ENCODE measurements at regions not wholly inside any gene's neighbourhood (a gene's known extent, or its start where the extent isn't known, plus 50 kb on each side); places are given as distances from the start of the nearest gene placed in this dataset.

DNA sequence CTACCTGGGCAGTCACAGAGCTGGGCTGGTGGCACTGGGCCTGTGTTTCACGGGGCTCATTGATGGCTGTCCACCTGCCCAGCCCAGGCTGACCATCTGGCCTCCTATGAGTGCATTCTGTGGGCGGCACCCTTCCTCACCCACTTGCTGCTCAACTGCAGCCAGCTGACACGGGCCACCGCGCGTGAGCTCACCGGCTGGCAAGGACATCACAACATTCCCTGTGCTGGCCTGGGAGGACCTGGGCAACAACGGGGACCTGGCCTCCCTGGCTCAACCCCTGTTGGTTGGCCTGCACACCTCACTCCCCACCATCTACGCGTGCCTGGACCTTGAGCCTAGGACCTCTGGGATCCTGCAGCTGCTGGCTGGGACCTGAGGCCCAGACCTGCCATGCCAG, 98.2 kb upstream of the DTNA start:
- Histone ChIP-seq H3K4me3 (replicated peaks in 1 of 3; ENCODE audit: insufficient read depth in 1 of 3, low read depth in 2 of 3, low read length in 3 of 3) (no peak overlapping the region), H2AFZ (ENCODE audit: low read length) (no peak overlapping the region), H3K27ac (ENCODE audit: extremely low read length, insufficient read depth, low read length) (no peak overlapping the region), H3K4me1 (ENCODE audit: insufficient read depth, low read length) (no peaks in the 10 kb centered on the region), H4K20me1 (ENCODE audit: insufficient read depth, low read length) (0 out of 2 replicates have a peak, but pooled peaks cover 2% of the 10 kb centered on the region), H3K79me2 (ENCODE audit: insufficient read depth, low read length) (no peaks in the 10 kb centered on the region), H3K27me3 (ENCODE audit: control insufficient read depth in 1 of 2, insufficient read depth in 2 of 2, low read length in 2 of 2) (no peaks in the 10 kb centered on the region), H3K9ac (ENCODE audit: insufficient read depth, low read depth, low read length) (no peak overlapping the region), H3K4me2 (ENCODE audit: low read depth, low read length) (no peak overlapping the region), H3K36me3 (replicated peaks in 1 of 2; ENCODE audit: control insufficient read depth in 1 of 2, insufficient read depth in 2 of 2, low read length in 2 of 2) (no peaks in the 10 kb centered on the region), H3K9me3 (ENCODE audit: low read length) (no peaks in the 10 kb centered on the region)
- ChIA-PET CTCF (ENCODE audit: low intra/inter-chr PET ratio, low total read pairs) (no interaction called here), POLR2A (no interaction called here)
- DNase-seq (ENCODE audit: low spot score) (no peak), FAIRE-seq (no peak), ATAC-seq (no peak)
- in situ Hi-C loops (cut with HindIII; ENCODE audit: extremely low pct_ligation_motif_present, low pct_unique_long_range_greater_than_20kb) = no loop called here
- BruUV-seq (replicated peaks) = no TSS peak
- intact Hi-C loops (cut with micrococcal nuclease; ENCODE audit: unreplicated experiment) = no loop called here
- WGBS (ENCODE audit: low lambda C conversion rate) = 100% methylated on average over 6 of the region's 10 CpGs
- TF ChIP-seq BCL3 (CRISPR knock-in tag; IDR thresholded peaks at IDR 0.05) = no peak
- TF ChIP-seq, protein P1, sequence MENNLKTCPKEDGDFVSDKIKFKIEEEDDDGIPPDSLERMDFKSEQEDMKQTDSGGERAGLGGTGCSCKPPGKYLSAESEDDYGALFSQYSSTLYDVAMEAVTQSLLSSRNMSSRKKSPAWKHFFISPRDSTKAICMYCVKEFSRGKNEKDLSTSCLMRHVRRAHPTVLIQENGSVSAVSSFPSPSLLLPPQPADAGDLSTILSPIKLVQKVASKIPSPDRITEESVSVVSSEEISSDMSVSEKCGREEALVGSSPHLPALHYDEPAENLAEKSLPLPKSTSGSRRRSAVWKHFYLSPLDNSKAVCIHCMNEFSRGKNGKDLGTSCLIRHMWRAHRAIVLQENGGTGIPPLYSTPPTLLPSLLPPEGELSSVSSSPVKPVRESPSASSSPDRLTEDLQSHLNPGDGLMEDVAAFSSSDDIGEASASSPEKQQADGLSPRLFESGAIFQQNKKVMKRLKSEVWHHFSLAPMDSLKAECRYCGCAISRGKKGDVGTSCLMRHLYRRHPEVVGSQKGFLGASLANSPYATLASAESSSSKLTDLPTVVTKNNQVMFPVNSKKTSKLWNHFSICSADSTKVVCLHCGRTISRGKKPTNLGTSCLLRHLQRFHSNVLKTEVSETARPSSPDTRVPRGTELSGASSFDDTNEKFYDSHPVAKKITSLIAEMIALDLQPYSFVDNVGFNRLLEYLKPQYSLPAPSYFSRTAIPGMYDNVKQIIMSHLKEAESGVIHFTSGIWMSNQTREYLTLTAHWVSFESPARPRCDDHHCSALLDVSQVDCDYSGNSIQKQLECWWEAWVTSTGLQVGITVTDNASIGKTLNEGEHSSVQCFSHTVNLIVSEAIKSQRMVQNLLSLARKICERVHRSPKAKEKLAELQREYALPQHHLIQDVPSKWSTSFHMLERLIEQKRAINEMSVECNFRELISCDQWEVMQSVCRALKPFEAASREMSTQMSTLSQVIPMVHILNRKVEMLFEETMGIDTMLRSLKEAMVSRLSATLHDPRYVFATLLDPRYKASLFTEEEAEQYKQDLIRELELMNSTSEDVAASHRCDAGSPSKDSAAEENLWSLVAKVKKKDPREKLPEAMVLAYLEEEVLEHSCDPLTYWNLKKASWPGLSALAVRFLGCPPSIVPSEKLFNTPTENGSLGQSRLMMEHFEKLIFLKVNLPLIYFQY (CRISPR knock-in tag; IDR thresholded peaks at IDR 0.05; ENCODE audit: borderline replicate concordance) = no peak
- TF ChIP-seq ZNF75D (CRISPR knock-in tag; IDR thresholded peaks at IDR 0.05; ENCODE audit: borderline replicate concordance) = no peak
- TF ChIP-seq JDP2 (CRISPR knock-in tag; IDR thresholded peaks at IDR 0.05; ENCODE audit: borderline replicate concordance) = no peak
- TF ChIP-seq, protein P2, sequence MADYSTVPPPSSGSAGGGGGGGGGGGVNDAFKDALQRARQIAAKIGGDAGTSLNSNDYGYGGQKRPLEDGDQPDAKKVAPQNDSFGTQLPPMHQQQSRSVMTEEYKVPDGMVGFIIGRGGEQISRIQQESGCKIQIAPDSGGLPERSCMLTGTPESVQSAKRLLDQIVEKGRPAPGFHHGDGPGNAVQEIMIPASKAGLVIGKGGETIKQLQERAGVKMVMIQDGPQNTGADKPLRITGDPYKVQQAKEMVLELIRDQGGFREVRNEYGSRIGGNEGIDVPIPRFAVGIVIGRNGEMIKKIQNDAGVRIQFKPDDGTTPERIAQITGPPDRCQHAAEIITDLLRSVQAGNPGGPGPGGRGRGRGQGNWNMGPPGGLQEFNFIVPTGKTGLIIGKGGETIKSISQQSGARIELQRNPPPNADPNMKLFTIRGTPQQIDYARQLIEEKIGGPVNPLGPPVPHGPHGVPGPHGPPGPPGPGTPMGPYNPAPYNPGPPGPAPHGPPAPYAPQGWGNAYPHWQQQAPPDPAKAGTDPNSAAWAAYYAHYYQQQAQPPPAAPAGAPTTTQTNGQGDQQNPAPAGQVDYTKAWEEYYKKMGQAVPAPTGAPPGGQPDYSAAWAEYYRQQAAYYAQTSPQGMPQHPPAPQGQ (CRISPR knock-in tag; IDR thresholded peaks at IDR 0.05; ENCODE audit: borderline replicate concordance) = no peak
- TF ChIP-seq, protein P3, sequence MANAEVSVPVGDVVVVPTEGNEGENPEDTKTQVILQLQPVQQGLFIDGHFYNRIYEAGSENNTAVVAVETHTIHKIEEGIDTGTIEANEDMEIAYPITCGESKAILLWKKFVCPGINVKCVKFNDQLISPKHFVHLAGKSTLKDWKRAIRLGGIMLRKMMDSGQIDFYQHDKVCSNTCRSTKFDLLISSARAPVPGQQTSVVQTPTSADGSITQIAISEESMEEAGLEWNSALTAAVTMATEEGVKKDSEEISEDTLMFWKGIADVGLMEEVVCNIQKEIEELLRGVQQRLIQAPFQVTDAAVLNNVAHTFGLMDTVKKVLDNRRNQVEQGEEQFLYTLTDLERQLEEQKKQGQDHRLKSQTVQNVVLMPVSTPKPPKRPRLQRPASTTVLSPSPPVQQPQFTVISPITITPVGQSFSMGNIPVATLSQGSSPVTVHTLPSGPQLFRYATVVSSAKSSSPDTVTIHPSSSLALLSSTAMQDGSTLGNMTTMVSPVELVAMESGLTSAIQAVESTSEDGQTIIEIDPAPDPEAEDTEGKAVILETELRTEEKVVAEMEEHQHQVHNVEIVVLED (CRISPR knock-in tag; IDR thresholded peaks at IDR 0.05; ENCODE audit: borderline replicate concordance) = no peak
- TF ChIP-seq, protein P4, sequence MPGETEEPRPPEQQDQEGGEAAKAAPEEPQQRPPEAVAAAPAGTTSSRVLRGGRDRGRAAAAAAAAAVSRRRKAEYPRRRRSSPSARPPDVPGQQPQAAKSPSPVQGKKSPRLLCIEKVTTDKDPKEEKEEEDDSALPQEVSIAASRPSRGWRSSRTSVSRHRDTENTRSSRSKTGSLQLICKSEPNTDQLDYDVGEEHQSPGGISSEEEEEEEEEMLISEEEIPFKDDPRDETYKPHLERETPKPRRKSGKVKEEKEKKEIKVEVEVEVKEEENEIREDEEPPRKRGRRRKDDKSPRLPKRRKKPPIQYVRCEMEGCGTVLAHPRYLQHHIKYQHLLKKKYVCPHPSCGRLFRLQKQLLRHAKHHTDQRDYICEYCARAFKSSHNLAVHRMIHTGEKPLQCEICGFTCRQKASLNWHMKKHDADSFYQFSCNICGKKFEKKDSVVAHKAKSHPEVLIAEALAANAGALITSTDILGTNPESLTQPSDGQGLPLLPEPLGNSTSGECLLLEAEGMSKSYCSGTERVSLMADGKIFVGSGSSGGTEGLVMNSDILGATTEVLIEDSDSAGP (CRISPR knock-in tag; IDR thresholded peaks at IDR 0.05; ENCODE audit: borderline replicate concordance) = no peak
- TF ChIP-seq, protein P5, sequence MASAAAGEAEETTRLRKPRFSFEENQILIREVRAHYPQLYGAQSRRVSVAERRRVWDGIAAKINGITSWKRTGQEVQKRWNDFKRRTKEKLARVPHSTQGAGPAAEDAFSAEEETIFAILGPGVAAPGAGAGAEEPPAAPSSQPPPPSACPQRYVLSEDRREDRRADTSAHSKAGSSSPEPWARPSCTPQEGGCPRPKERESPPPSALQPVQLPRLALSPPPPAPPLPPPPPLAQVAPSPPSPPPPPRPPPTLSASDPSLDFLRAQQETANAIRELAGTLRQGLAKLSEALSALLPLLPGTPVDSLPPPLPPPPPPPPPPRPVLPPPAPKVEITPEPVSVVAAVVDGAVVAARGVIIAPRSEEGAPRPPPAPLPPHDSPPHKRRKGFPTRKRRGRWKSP (CRISPR knock-in tag; IDR thresholded peaks at IDR 0.05) = no peak
- TF ChIP-seq, protein P6, sequence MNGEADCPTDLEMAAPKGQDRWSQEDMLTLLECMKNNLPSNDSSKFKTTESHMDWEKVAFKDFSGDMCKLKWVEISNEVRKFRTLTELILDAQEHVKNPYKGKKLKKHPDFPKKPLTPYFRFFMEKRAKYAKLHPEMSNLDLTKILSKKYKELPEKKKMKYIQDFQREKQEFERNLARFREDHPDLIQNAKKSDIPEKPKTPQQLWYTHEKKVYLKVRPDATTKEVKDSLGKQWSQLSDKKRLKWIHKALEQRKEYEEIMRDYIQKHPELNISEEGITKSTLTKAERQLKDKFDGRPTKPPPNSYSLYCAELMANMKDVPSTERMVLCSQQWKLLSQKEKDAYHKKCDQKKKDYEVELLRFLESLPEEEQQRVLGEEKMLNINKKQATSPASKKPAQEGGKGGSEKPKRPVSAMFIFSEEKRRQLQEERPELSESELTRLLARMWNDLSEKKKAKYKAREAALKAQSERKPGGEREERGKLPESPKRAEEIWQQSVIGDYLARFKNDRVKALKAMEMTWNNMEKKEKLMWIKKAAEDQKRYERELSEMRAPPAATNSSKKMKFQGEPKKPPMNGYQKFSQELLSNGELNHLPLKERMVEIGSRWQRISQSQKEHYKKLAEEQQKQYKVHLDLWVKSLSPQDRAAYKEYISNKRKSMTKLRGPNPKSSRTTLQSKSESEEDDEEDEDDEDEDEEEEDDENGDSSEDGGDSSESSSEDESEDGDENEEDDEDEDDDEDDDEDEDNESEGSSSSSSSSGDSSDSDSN (CRISPR knock-in tag; IDR thresholded peaks at IDR 0.05) = no peak
